DMS79 (cell line): ENCODE measurements at regions not wholly inside any gene's neighbourhood (a gene's known extent, or its start where the extent isn't known, plus 50 kb on each side); places are given as distances from the start of the nearest gene placed in this dataset.
"Not testable (repeated sequence)": the region's sequence is repeated elsewhere in the genome, so short reads cannot be mapped to it uniquely, and the experiment has no call there.

ENCODE experiments used
- DNase-seq: peaks from one replicate; lab custom pipeline; 2025; lab: John Stamatoyannopoulos, UW

GRCh38 chr16:72455743-72456659 lies 284.0 kb upstream of the PMFBP1 start:
- DNase-seq: no peak

GRCh38 chr16:72453856-72454255 lies 281.9 kb upstream of the PMFBP1 start:
- not testable (repeated sequence) for DNase-seq

GRCh38 chr16:72444696-72445095 lies 272.7 kb upstream of the PMFBP1 start:
- no peak for DNase-seq

GRCh38 chr16:72443809-72444208 lies 271.9 kb upstream of the PMFBP1 start:
- DNase-seq: no peak

- no peak for DNase-seq
Measured at GRCh38 chr16:72442385-72443158, 270.6 kb upstream of the PMFBP1 start.

GRCh38 chr16:72437891-72438290 lies 265.9 kb upstream of the PMFBP1 start:
- DNase-seq: no peak

GRCh38 chr16:72434159-72434558 lies 262.2 kb upstream of the PMFBP1 start:
- no peak for DNase-seq

- DNase-seq: no peak
Measured at GRCh38 chr16:72430121-72430520, 258.2 kb upstream of the PMFBP1 start.

- DNase-seq: no peak
Measured at GRCh38 chr16:72429671-72430081, 257.7 kb upstream of the PMFBP1 start.

- no peak for DNase-seq
Measured at GRCh38 chr16:72428681-72429376, 256.9 kb upstream of the PMFBP1 start.

GRCh38 chr16:72427783-72428331 lies 255.9 kb upstream of the PMFBP1 start:
- no peak for DNase-seq

GRCh38 chr16:72427051-72427782 lies 255.3 kb upstream of the PMFBP1 start:
- no peak for DNase-seq

GRCh38 chr16:72426386-72426785 lies 254.4 kb upstream of the PMFBP1 start:
- DNase-seq: no peak

GRCh38 chr16:72425571-72426341 lies 253.8 kb upstream of the PMFBP1 start:
- DNase-seq: no peak

- no peak for DNase-seq
Measured at GRCh38 chr16:72424757-72425156, 252.8 kb upstream of the PMFBP1 start.

GRCh38 chr16:72422308-72422897 lies 250.4 kb upstream of the PMFBP1 start:
- no peak for DNase-seq

GRCh38 chr16:72419638-72420037 lies 247.7 kb upstream of the PMFBP1 start:
- DNase-seq: no peak

GRCh38 chr16:72415379-72415778 lies 243.4 kb upstream of the PMFBP1 start:
- DNase-seq: no peak

- no peak for DNase-seq
Measured at GRCh38 chr16:72410492-72410891, 238.5 kb upstream of the PMFBP1 start.

GRCh38 chr16:72409423-72409822 lies 237.5 kb upstream of the PMFBP1 start:
- no peak for DNase-seq
